GM18517 (cell line): ENCODE measurements at regions not wholly inside any gene's neighbourhood (a gene's known extent, or its start where the extent isn't known, plus 50 kb on each side); places are given as distances from the start of the nearest gene placed in this dataset.

Experiments
- ATAC-seq: cut with Tn5 transposase; IDR thresholded peaks from one replicate; pipeline ENCODE4 v1.9.1; 2021; ENCODE audit warnings: mild to moderate bottlenecking, moderate library complexity; ENCODE audit not compliant: unreplicated experiment

GRCh38 chr2:152815634-152816257, 97.3 kb downstream of the ARL6IP6 start:
- ATAC-seq: no peak

GRCh38 chr2:152814475-152815030, 96.1 kb downstream of the ARL6IP6 start:
- ATAC-seq: no peak

GRCh38 chr2:152813351-152813750, 94.9 kb downstream of the ARL6IP6 start:
- ATAC-seq: no peak
